ENCODE measurements at regions not wholly inside any gene's neighbourhood (a gene's known extent, or its start where the extent isn't known, plus 50 kb on each side); places are given as distances from the start of the nearest gene placed in this dataset.
"Not testable (repeated sequence)": the region's sequence is repeated elsewhere in the genome, so short reads cannot be mapped to it uniquely, and the experiment has no call there.

GRCh38 chr2:239721531-239721930 lies 303.6 kb downstream of the NDUFA10 start:
- TF ChIP-seq CTCF (IDR thresholded peaks at IDR 0.05; ENCODE audit: low read depth, low read length, missing control alignments): no peak
- no peak for DNase-seq (ENCODE audit: low read depth)
- H3K4me3 ChIP-seq (ENCODE audit: low read depth, low read length): no peak overlapping the region
- in situ Hi-C loops (cut with HindIII; ENCODE audit: low sequenced_read_pairs): no loop called here

DNA sequence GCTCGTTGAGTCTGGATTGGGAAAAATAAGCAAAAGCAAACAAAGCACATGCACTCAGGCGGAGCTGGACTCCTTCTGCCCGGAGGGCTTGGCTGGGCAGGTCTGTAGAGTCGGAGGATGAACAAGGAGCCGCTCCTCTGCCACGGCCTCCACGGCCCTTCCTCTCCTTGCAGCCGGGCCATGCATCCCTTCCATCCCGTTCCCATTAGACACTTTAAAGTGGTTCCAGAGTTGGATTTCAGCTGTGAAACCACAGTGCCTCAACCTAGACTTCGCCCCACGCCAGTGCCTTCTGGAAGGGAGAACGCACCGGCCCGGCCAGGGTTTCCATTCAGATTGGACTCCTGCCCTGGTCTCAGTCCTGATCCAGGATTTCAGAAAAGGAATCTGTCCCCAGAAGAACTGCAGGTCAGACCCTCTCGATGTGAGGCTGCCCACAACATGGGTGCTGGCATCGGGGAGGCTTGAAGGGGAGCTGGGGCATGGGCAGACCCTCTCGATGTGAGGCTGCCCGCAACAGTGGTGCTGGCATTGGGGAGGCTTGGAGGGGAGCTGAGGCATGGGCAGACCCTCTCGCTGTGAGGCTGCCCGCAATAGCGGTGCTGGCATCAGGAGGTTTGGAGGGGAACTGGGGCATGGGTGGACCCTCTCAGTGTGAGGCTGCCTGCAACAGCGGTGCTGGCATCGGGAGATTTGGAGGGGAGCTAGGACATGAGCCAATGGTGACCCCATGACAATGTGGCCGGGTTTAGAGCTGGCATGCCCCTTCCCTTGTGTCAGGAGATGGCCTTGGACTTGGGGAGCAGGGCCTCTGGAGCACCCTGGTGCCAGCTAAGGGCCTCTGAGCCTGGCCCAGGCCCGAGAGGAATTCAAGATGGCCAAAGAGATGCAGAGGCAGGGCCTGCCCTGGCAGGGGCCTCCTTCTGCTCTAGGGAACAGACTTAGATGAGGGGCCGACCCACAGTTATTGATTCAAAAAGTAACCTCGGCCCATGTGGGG lies 304.5 kb downstream of the NDUFA10 start:
- no peak for DNase-seq (ENCODE audit: low read depth)
- no peak for TF ChIP-seq CTCF (IDR thresholded peaks at IDR 0.05; ENCODE audit: low read depth, low read length, missing control alignments)
- in situ Hi-C loops (cut with HindIII; ENCODE audit: low sequenced_read_pairs): no loop called here
- no peak overlapping the region for H3K4me3 ChIP-seq (ENCODE audit: low read depth, low read length)

DNA sequence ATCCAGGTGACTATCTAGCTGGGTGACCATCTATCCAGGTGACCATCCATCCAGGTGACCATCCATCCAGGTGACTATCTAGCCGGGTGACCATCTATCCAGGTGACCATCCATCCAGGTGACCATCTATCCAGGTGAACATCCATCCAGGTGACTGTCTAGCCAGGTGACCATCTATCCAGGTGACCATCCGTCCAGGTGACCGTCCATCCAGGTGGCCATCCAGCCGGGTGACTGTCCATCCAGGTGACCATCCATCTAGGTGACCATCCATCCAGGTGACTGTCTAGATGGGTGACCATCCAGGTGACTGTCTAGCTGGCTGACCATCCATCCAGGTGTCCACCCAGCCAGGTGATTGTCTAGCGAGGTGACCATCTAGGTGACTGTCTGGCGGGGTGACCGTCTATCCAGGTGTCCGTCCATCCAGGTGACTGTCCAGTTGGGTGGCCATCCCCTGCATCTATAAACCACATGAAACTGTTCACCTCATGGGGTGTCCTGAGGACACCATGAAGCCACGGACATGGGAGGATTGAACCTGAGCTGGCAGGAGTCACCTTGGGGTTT lies 305.3 kb downstream of the NDUFA10 start:
- TF ChIP-seq CTCF (IDR thresholded peaks at IDR 0.05; ENCODE audit: low read depth, low read length, missing control alignments): no peak
- no peak overlapping the region for H3K4me3 ChIP-seq (ENCODE audit: low read depth, low read length)
- no peak for DNase-seq (ENCODE audit: low read depth)
- in situ Hi-C loops (cut with HindIII; ENCODE audit: low sequenced_read_pairs): no loop called here

DNA sequence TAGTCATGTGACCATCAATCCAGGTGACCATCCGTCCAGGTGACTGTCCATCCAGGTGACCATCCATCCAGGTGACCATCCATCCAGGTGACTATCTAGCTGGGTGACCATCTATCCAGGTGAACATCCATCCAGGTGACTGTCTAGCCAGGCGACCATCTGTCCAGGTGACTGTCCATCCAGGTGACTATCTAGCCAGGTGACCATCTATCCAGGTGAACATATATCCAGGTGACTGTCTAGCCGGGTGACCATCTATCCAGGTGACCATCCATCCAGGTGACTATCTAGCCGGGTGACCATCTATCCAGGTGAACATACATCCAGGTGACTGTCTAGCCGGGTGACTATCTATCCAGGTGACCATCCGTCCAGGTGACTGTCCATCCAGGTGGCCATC lies 306.2 kb downstream of the NDUFA10 start:
- in situ Hi-C loops (cut with HindIII; ENCODE audit: low sequenced_read_pairs); H3K4me3 ChIP-seq (ENCODE audit: low read depth, low read length); DNase-seq (ENCODE audit: low read depth): not testable (repeated sequence)

- TF ChIP-seq CTCF (IDR thresholded peaks at IDR 0.05; ENCODE audit: low read depth, low read length, missing control alignments): no peak
- H3K4me3 ChIP-seq (ENCODE audit: low read depth, low read length): no peak overlapping the region
- in situ Hi-C loops (cut with HindIII; ENCODE audit: low sequenced_read_pairs): no loop called here
- DNase-seq (ENCODE audit: low read depth): no peak
Observed at GRCh38 chr2:239717706-239718105, 307.4 kb downstream of the NDUFA10 start.

DNA sequence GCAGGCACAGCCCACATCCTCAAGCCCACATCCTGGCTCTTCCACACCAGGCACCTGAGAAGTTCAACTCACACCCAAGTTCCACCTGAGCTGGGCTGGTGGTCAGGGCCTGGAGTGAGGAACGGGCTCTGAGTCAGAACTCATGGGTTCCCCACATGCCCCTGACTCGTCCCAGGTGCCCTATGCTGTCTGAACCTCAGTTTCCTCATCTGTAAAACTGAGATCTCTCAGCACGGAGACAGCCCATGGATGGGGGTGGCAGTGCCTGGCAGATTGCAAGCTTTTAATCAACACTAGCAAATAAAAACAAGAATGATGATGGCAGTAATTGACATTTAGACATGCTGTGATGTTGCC lies 307.8 kb downstream of the NDUFA10 start:
- TF ChIP-seq CTCF (IDR thresholded peaks at IDR 0.05; ENCODE audit: low read depth, low read length, missing control alignments): no peak
- DNase-seq (ENCODE audit: low read depth): no peak
- H3K4me3 ChIP-seq (ENCODE audit: low read depth, low read length): no peak overlapping the region
- in situ Hi-C loops (cut with HindIII; ENCODE audit: low sequenced_read_pairs): no loop called here
